HEK293 (cell line): ENCODE measurements at regions not wholly inside any gene's neighbourhood (a gene's known extent, or its start where the extent isn't known, plus 50 kb on each side); places are given as distances from the start of the nearest gene placed in this dataset.

Source experiments
- CTCF ChIP-seq: fragments of 450-650 bp; formaldehyde crosslinking; IDR thresholded peaks from 2 replicates; pipeline ENCODE4 v1.5.1; 2016; ENCODE audit warnings: missing biosample characterization, missing genetic modification characterization
- PATZ1 ChIP-seq: fragments of 450-650 bp; formaldehyde crosslinking; IDR thresholded peaks from 2 replicates; pipeline ENCODE4 v1.5.1; 2016; ENCODE audit warnings: missing biosample characterization, missing genetic modification characterization
- REST ChIP-seq: fragments of 450-650 bp; formaldehyde crosslinking; IDR thresholded peaks from 2 replicates; pipeline ENCODE4 v1.5.1; 2016; ENCODE audit warnings: missing biosample characterization, missing genetic modification characterization
- SCRT2 ChIP-seq: fragments of 450-650 bp; formaldehyde crosslinking; IDR thresholded peaks from 2 replicates; pipeline ENCODE4 v1.5.1; 2016; ENCODE audit warnings: missing biosample characterization, missing genetic modification characterization
- YY1 ChIP-seq: fragments of 450-650 bp; formaldehyde crosslinking; IDR thresholded peaks from 2 replicates; pipeline ENCODE4 v1.5.1; 2018; ENCODE audit warnings: missing biosample characterization, missing genetic modification characterization
- ZBTB7A ChIP-seq: fragments of 450-650 bp; formaldehyde crosslinking; IDR thresholded peaks from 2 replicates; pipeline ENCODE4 v1.5.1; 2016; ENCODE audit warnings: low read depth, missing biosample characterization, missing genetic modification characterization
- ZNF133 ChIP-seq: fragments of 450-650 bp; formaldehyde crosslinking; IDR thresholded peaks from 2 replicates; pipeline ENCODE4 v1.5.1; 2016; ENCODE audit warnings: missing biosample characterization, missing genetic modification characterization
- ZNF169 ChIP-seq: fragments of 450-650 bp; formaldehyde crosslinking; IDR thresholded peaks from 2 replicates; pipeline ENCODE4 v1.5.1; 2016; ENCODE audit warnings: missing biosample characterization, missing genetic modification characterization
- ZNF280D ChIP-seq: fragments of 450-650 bp; formaldehyde crosslinking; IDR thresholded peaks from 2 replicates; pipeline ENCODE4 v1.5.1; 2016; ENCODE audit warnings: missing biosample characterization, missing genetic modification characterization
- ZNF423 ChIP-seq: fragments of 450-650 bp; formaldehyde crosslinking; IDR thresholded peaks from 2 replicates; pipeline ENCODE4 v1.5.1; 2016; ENCODE audit warnings: missing biosample characterization, missing genetic modification characterization
- ZNF639 ChIP-seq: fragments of 450-650 bp; formaldehyde crosslinking; IDR thresholded peaks from 2 replicates; pipeline ENCODE4 v1.5.1; 2016; ENCODE audit warnings: missing biosample characterization, missing genetic modification characterization
- ZNF76 ChIP-seq: fragments of 450-650 bp; formaldehyde crosslinking; IDR thresholded peaks from 2 replicates; pipeline ENCODE4; 2016; ENCODE audit warnings: low read depth, missing biosample characterization, missing genetic modification characterization, borderline replicate concordance
- ZSCAN30 ChIP-seq: fragments of 450-650 bp; IDR thresholded peaks from 2 replicates; pipeline ENCODE4 v1.5.1; 2018; ENCODE audit warnings: missing biosample characterization, mild to moderate bottlenecking, missing genetic modification characterization, moderate library complexity

- TF ChIP-seq ZNF639 (no peak), ZNF423 (tag by site-specific recombination) (no peak), REST (tag by site-specific recombination) (no peak), CTCF (tag by site-specific recombination) (no peak), ZNF133 (tag by site-specific recombination) (no peak), ZBTB7A (no peak), ZNF280D (no peak), ZNF76 (no peak), PATZ1 (tag by site-specific recombination) (no peak), ZNF169 (tag by site-specific recombination) (no peak), SCRT2 (tag by site-specific recombination) (no peak), YY1 (tag by site-specific recombination) (no peak), ZSCAN30 (tag by site-specific recombination) (no peak)
These were observed 434.3 kb upstream of the TNP1 start for GRCh38 chr2:217294211-217294610.
